ENCODE measurements at regions not wholly inside any gene's neighbourhood (a gene's known extent, or its start where the extent isn't known, plus 50 kb on each side); places are given as distances from the start of the nearest gene placed in this dataset.

DNA sequence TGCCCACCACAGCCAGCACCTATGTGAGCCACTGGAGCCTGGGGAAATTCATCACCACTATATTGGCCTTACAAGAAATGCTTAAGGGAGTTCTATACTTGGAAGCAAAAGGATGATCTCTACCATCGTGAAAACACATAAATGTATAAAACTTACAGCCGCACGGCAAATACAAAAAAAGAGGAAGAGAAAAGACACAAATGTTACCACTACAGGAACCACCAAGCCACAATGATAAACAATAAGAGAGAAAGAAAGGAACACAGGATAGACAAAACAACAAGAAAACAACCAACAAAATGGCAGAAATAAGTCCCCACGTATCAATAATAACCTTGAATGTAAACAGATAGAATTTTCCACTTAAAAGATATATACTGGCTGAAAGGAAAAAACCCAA lies 267.5 kb downstream of the TMEM121 start:
- no peaks in the 10 kb centered on the region for H3K4me1 Mint-ChIP-seq
- H3K27ac Mint-ChIP-seq, result no peak overlapping the region
- H3K27me3 Mint-ChIP-seq, result peaks cover 45% of the 10 kb centered on the region
- no peaks in the 10 kb centered on the region for H3K36me3 Mint-ChIP-seq (ENCODE audit: low read depth)
- peaks cover 3% of the 10 kb centered on the region for H3K9me3 Mint-ChIP-seq
- CTCF ChIA-PET, result no interaction called here
- POLR2A ChIA-PET, result no interaction called here
- H3K4me3 Mint-ChIP-seq, result no peak overlapping the region
- no peak for DNase-seq

- Mint-ChIP-seq H3K36me3 (ENCODE audit: low read depth) (no peaks in the 10 kb centered on the region), H3K4me3 (no peak overlapping the region), H3K27me3 (peaks cover 33% of the 10 kb centered on the region), H3K9me3 (peaks cover 6% of the 10 kb centered on the region), H3K4me1 (no peaks in the 10 kb centered on the region), H3K27ac (no peak overlapping the region)
- DNase-seq, result no peak
- ChIA-PET POLR2A (no interaction called here), CTCF (no interaction called here)
These were observed 271.2 kb downstream of the TMEM121 start for GRCh38 chr14:105797546-105797945.

- no peaks in the 10 kb centered on the region for H3K4me1 Mint-ChIP-seq
- no peak for DNase-seq
- H3K27ac Mint-ChIP-seq, result no peak overlapping the region
- peaks cover 15% of the 10 kb centered on the region for H3K27me3 Mint-ChIP-seq
- H3K36me3 Mint-ChIP-seq (ENCODE audit: low read depth), result no peaks in the 10 kb centered on the region
- CTCF ChIA-PET, result no interaction called here
- no peak overlapping the region for H3K4me3 Mint-ChIP-seq
- H3K9me3 Mint-ChIP-seq, result peaks cover 4% of the 10 kb centered on the region
- POLR2A ChIA-PET, result no interaction called here
These were observed 279.3 kb downstream of the TMEM121 start for GRCh38 chr14:105805701-105806100.

DNA sequence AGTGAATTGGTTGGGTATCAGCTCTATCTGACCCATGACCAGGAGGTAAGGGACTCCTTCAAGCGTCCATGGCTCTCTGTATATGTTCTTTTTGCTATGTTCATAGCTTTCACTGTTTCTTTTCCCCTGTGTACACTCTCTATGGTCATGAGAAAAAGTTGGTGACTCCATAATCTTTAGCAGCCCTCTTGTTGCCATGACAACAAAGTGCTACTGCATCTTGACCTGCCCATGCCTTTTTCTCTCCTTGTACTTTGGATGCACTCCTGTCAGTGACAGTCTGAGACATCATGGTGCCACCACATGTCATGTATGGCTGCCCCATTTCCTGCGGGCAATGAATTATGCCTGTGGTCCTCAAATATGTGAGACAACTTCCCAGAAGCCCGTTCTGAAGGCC lies 280.2 kb downstream of the TMEM121 start:
- Mint-ChIP-seq H3K27ac (no peak overlapping the region), H3K4me3 (no peak overlapping the region), H3K27me3 (peaks cover 15% of the 10 kb centered on the region), H3K9me3 (peaks cover 3% of the 10 kb centered on the region), H3K4me1 (no peaks in the 10 kb centered on the region), H3K36me3 (ENCODE audit: low read depth) (no peaks in the 10 kb centered on the region)
- ChIA-PET CTCF (no interaction called here), POLR2A (no interaction called here)
- DNase-seq, result no peak

- ChIA-PET CTCF (no interaction called here), POLR2A (no interaction called here)
- Mint-ChIP-seq H3K27me3 (peaks cover 30% of the 10 kb centered on the region), H3K4me1 (no peaks in the 10 kb centered on the region), H3K36me3 (ENCODE audit: low read depth) (no peaks in the 10 kb centered on the region), H3K4me3 (no peak overlapping the region), H3K27ac (no peak overlapping the region), H3K9me3 (no peaks in the 10 kb centered on the region)
- DNase-seq, result no peak
These were observed 291.8 kb downstream of the TMEM121 start for GRCh38 chr14:105817971-105818711.

DNA sequence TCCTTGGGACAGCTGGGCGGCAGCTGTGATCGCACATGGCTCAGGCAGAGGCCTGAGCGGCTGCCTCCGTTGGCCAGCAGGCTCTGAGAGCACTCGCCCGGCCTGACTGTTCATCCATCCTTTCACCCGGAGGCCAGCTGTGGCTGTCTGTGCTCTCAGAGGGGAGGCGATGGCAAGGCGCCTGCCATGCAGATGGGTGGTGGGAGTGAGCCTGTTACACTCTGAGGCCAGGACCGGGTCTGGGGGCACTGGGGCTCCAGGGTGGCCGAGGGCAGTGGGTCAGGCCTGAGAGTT lies 292.3 kb downstream of the TMEM121 start:
- H3K27me3 Mint-ChIP-seq, result peaks cover 33% of the 10 kb centered on the region
- ChIA-PET POLR2A (no interaction called here), CTCF (no interaction called here)
- no peak for DNase-seq
- no peaks in the 10 kb centered on the region for H3K4me1 Mint-ChIP-seq
- no peaks in the 10 kb centered on the region for H3K36me3 Mint-ChIP-seq (ENCODE audit: low read depth)
- no peak overlapping the region for H3K27ac Mint-ChIP-seq
- H3K4me3 Mint-ChIP-seq, result no peak overlapping the region
- no peaks in the 10 kb centered on the region for H3K9me3 Mint-ChIP-seq

DNA sequence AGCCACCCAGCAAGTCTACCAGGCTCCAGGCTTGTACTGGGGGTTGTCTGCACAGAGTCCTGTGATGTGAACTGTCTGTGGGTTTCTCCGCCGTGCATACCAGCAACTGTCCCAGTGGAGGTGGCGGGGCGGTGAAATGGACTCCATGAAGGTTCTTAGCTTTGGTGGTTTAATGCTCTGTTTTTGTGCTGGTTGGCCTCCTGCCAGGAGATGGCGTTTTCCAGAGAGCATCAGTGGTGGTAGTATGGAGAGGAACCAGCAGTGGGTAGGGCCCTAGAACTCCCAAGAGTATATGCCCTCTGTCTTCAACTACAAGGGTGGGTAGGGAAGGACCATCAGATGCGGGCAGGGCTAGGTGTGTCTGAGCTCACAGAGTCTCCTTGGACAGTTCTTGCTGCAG lies 303.8 kb downstream of the TMEM121 start:
- H3K36me3 Mint-ChIP-seq (ENCODE audit: low read depth), result no peaks in the 10 kb centered on the region
- H3K4me1 Mint-ChIP-seq, result peaks cover 5% of the 10 kb centered on the region
- H3K27me3 Mint-ChIP-seq, result peaks cover 67% of the 10 kb centered on the region
- no peaks in the 10 kb centered on the region for H3K9me3 Mint-ChIP-seq
- DNase-seq, result no peak
- ChIA-PET POLR2A (interaction anchor here (1.4 kb wide), 1 partner anchor 32 kb away, joined by 4 read pairs; no protein-coding TSS in a partner anchor), CTCF (interaction anchor here (0.8 to 2.1 kb wide), 4 partner anchors 27 to 120 kb away, joined by 3 to 5 read pairs (median 4); no protein-coding TSS in a partner anchor)
- H3K27ac Mint-ChIP-seq, result no peak overlapping the region
- H3K4me3 Mint-ChIP-seq, result no peak overlapping the region

GRCh38 chr14:105836160-105836559 lies 309.8 kb downstream of the TMEM121 start:
- Mint-ChIP-seq H3K36me3 (ENCODE audit: low read depth) (no peaks in the 10 kb centered on the region), H3K4me3 (no peak overlapping the region), H3K27me3 (peaks cover 14% of the 10 kb centered on the region), H3K4me1 (no peaks in the 10 kb centered on the region), H3K27ac (no peak overlapping the region), H3K9me3 (no peaks in the 10 kb centered on the region)
- CTCF ChIA-PET, result no interaction called here
- POLR2A ChIA-PET, result no interaction called here
- no peak for DNase-seq

DNA sequence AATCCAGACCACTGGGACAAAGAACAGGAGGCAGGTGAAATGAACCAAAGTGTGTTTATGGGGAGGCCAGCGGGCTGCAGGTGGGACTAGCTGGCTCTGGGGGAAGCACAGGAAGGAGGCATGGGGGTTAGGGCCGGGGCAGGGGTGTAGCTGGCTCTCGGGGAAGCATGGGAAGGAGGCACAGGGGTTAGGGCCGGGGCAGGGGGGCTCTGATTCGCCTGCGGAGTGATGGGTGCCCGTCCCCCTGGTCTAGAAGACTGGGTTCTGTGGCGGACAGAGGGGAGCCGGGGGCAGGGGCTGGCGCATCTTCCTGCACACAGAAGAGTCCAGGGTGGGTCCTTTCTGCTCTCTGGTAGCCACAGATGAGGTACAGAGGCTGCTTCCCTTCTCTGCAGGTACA lies 310.3 kb downstream of the TMEM121 start:
- peaks cover 11% of the 10 kb centered on the region for H3K27me3 Mint-ChIP-seq
- DNase-seq, result no peak
- POLR2A ChIA-PET, result no interaction called here
- H3K4me1 Mint-ChIP-seq, result no peaks in the 10 kb centered on the region
- CTCF ChIA-PET, result no interaction called here
- H3K36me3 Mint-ChIP-seq (ENCODE audit: low read depth), result no peaks in the 10 kb centered on the region
- no peak overlapping the region for H3K27ac Mint-ChIP-seq
- H3K9me3 Mint-ChIP-seq, result no peaks in the 10 kb centered on the region
- H3K4me3 Mint-ChIP-seq, result no peak overlapping the region

GRCh38 chr14:105837349-105838063 lies 311.1 kb downstream of the TMEM121 start:
- DNase-seq, result no peak
- no peaks in the 10 kb centered on the region for H3K9me3 Mint-ChIP-seq
- no peaks in the 10 kb centered on the region for H3K36me3 Mint-ChIP-seq (ENCODE audit: low read depth)
- no peak overlapping the region for H3K27ac Mint-ChIP-seq
- peaks cover 11% of the 10 kb centered on the region for H3K27me3 Mint-ChIP-seq
- ChIA-PET CTCF (no interaction called here), POLR2A (no interaction called here)
- no peaks in the 10 kb centered on the region for H3K4me1 Mint-ChIP-seq
- H3K4me3 Mint-ChIP-seq, result no peak overlapping the region

DNA sequence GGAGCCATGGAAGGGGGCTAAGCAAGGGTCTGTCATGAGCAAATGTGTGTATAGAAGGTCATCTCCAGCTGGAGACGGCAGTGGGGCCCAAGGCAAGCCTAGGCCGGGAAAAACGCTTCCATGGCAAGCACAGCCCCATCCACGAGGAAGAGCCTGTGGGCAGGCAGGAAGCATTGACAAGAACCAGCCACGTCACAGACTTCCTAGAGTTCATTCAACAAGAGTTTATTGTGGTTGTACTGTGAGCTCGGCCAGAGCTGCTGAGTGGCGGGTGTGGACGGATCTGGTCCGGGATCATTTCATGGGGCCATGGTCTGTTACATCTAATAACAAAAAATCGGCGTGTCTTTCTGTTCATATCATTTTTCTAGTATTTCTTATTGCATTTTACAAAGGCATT lies 311.7 kb downstream of the TMEM121 start:
- Mint-ChIP-seq H3K27me3 (peaks cover 11% of the 10 kb centered on the region), H3K9me3 (no peaks in the 10 kb centered on the region), H3K4me3 (no peak overlapping the region), H3K27ac (no peak overlapping the region), H3K36me3 (ENCODE audit: low read depth) (no peaks in the 10 kb centered on the region), H3K4me1 (no peaks in the 10 kb centered on the region)
- CTCF ChIA-PET, result no interaction called here
- POLR2A ChIA-PET, result no interaction called here
- DNase-seq, result no peak

- POLR2A ChIA-PET, result no interaction called here
- H3K4me3 Mint-ChIP-seq, result no peak overlapping the region
- DNase-seq, result no peak
- H3K4me1 Mint-ChIP-seq, result no peaks in the 10 kb centered on the region
- peaks cover 5% of the 10 kb centered on the region for H3K27me3 Mint-ChIP-seq
- no peaks in the 10 kb centered on the region for H3K9me3 Mint-ChIP-seq
- no peak overlapping the region for H3K27ac Mint-ChIP-seq
- CTCF ChIA-PET, result no interaction called here
- no peaks in the 10 kb centered on the region for H3K36me3 Mint-ChIP-seq (ENCODE audit: low read depth)
These were observed 312.4 kb downstream of the TMEM121 start for GRCh38 chr14:105838591-105839424.

- H3K4me3 Mint-ChIP-seq, result no peak overlapping the region
- H3K36me3 Mint-ChIP-seq (ENCODE audit: low read depth), result no peaks in the 10 kb centered on the region
- no peak for DNase-seq
- no peaks in the 10 kb centered on the region for H3K4me1 Mint-ChIP-seq
- ChIA-PET CTCF (no interaction called here), POLR2A (no interaction called here)
- H3K9me3 Mint-ChIP-seq, result no peaks in the 10 kb centered on the region
- no peak overlapping the region for H3K27ac Mint-ChIP-seq
- H3K27me3 Mint-ChIP-seq, result no peaks in the 10 kb centered on the region
These were observed 313.3 kb downstream of the TMEM121 start for GRCh38 chr14:105839425-105840265.
